ENCODE measurements at regions not wholly inside any gene's neighbourhood (a gene's known extent, or its start where the extent isn't known, plus 50 kb on each side); places are given as distances from the start of the nearest gene placed in this dataset.
"Not testable (repeated sequence)": the region's sequence is repeated elsewhere in the genome, so short reads cannot be mapped to it uniquely, and the experiment has no call there.

DNA sequence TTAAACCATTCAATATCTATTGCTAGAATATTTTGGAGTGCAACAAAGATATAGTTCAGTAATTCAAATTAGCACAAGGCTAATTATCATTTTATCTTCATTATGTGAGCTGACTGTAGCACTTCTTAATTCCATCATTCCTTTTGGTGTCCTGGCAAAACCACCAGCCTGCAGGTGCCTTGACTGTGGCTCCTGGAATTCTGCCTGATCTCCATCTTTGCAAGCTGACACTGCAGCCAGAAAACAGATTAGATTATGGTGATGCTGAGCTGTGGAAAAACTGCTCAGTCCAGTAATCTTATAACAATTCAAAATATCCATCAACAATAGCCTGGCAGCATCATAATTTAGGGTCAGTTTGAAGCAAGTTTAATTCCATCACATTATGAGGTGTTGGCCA is 919.5 kb downstream of the DTWD2 start:
- DNase-seq (ENCODE audit: low read depth): no peak
- TF ChIP-seq, protein P1, sequence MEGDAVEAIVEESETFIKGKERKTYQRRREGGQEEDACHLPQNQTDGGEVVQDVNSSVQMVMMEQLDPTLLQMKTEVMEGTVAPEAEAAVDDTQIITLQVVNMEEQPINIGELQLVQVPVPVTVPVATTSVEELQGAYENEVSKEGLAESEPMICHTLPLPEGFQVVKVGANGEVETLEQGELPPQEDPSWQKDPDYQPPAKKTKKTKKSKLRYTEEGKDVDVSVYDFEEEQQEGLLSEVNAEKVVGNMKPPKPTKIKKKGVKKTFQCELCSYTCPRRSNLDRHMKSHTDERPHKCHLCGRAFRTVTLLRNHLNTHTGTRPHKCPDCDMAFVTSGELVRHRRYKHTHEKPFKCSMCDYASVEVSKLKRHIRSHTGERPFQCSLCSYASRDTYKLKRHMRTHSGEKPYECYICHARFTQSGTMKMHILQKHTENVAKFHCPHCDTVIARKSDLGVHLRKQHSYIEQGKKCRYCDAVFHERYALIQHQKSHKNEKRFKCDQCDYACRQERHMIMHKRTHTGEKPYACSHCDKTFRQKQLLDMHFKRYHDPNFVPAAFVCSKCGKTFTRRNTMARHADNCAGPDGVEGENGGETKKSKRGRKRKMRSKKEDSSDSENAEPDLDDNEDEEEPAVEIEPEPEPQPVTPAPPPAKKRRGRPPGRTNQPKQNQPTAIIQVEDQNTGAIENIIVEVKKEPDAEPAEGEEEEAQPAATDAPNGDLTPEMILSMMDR (conservative IDR thresholded peaks at IDR 0.05; ENCODE audit: low read depth, low read length): no peak
- H3K4me3 ChIP-seq (ENCODE audit: low read length): no peak overlapping the region

DNA sequence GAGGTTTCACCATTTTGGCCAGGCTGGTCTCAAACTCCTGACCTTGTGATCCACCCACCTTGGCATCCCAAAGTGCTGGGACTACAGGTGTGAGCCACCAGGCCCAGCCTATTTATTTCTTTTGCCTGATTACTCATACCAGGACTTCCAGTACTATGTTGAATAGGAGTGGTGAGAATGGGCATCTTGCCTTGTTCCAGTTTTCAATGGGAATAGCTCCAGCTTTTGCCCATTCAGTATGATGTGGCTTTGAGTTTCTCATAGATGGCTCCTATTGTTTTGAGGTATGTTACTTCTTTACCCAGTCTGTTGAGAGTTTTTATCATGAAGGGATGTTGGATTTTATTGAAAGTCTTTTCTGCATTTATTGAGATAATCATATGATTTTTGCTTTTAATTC is 924.5 kb downstream of the DTWD2 start:
- DNase-seq (ENCODE audit: low read depth); H3K4me3 ChIP-seq (ENCODE audit: low read length): not testable (repeated sequence)

DNA sequence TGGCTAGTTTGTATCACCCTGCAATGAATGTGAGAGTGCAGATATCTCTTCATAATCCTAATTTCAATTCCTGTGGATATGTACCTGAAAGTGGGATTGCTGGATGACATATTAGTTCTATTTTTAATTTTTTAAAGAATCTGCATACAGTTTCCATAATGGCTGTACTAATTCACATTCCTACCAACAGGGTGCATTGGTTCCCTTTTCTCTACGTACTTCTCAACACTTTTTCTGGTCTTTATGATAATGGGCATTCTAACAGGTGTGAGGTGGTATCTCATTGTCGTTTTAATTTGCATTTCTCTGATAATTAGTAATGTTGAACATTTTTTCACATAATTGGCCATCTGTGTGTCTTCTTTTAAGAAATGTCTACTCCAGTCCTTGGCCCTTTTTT is 927.5 kb downstream of the DTWD2 start:
- TF ChIP-seq, protein P1 (conservative IDR thresholded peaks at IDR 0.05; ENCODE audit: low read depth, low read length): peak; percentile 23
- DNase-seq (ENCODE audit: low read depth): no peak
- H3K4me3 ChIP-seq (ENCODE audit: low read length): no peak overlapping the region

DNA sequence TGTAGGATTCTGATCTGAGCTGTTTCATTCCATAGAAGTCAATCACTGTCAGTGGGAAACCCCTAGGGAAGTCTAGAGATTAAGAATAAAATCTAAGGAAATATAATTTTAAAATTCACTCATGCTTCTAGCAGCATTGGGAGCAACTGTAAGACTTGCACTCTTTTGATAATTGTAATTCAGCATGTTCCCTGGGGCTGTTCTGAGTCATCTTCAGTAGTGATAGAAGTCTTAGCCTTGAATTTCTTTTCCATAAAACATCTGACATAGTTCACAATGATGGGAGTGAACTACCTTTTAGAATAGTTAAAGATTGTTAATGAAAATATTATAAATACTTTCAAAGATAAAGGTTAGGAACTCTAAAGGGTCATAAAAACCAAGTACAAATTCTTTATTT is 935.8 kb downstream of the DTWD2 start:
- TF ChIP-seq, protein P1 (conservative IDR thresholded peaks at IDR 0.05; ENCODE audit: low read depth, low read length): no peak
- no peak for DNase-seq (ENCODE audit: low read depth)

DNA sequence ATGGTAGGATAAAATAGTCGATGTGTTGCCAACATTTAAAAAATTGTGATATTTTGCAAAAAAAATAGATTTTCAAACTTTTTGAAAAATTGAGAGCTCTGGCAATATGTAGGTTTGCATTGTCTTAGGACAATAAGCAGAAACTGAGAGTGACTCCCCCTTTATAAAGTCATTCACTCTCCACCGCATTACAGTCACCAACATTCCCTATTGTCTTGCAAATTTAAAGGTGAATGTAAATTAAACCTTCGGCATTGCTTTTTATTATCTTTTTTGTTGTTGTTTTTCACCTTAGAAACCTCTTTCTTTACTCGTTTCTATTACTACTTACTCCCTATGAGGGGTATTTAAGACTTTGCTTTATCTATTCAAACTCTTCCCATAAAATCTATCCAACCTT is 944.2 kb downstream of the DTWD2 start:
- no peak for DNase-seq (ENCODE audit: low read depth)
- TF ChIP-seq, protein P1 (conservative IDR thresholded peaks at IDR 0.05; ENCODE audit: low read depth, low read length): no peak
- no peak overlapping the region for H3K4me3 ChIP-seq (ENCODE audit: low read length)

More for the DNA sequence above, 935.8 kb downstream of the DTWD2 start:
- no peak overlapping the region for H3K4me3 ChIP-seq (ENCODE audit: low read length)

DNA sequence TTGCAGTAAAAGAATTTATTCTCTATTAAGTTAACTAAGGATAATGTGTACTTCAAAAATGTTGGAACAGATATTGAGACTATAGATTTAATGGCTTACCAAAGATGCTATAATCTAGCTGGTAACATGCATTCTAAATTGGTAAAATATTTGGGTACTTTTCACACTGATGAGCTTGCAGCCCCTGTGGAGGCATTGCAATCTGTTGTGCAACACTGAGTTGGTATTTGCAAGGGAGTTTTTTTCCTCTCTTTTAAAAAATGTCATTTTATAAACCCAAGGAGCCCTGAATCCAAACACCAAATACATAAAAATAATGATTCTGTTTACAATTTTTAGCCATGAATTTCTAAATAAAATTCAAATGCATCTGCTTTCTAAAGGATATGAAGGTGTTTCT is 944.8 kb downstream of the DTWD2 start:
- no peak for DNase-seq (ENCODE audit: low read depth)
- TF ChIP-seq, protein P1 (conservative IDR thresholded peaks at IDR 0.05; ENCODE audit: low read depth, low read length): no peak
- no peak overlapping the region for H3K4me3 ChIP-seq (ENCODE audit: low read length)

DNA sequence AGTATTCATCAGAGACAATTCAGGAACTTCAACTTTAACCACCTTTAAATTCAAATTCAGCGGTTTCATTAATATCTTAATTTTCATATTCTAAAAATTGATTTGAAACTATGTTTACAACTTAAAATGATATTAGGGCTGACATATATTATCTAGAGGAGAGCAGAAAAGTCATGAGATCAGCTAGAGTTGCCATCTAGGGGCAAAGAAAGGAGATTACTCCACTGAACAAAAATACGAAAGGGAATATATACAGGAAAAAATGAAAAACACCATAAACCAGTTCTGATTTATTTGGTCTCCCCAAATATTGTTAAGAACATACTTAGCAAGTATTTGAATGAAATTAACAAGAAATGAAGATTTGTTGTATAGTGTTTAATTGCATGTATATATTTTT is 946.3 kb downstream of the DTWD2 start:
- no peak overlapping the region for H3K4me3 ChIP-seq (ENCODE audit: low read length)
- TF ChIP-seq, protein P1 (conservative IDR thresholded peaks at IDR 0.05; ENCODE audit: low read depth, low read length): peak; percentile 39
- no peak for DNase-seq (ENCODE audit: low read depth)

DNA sequence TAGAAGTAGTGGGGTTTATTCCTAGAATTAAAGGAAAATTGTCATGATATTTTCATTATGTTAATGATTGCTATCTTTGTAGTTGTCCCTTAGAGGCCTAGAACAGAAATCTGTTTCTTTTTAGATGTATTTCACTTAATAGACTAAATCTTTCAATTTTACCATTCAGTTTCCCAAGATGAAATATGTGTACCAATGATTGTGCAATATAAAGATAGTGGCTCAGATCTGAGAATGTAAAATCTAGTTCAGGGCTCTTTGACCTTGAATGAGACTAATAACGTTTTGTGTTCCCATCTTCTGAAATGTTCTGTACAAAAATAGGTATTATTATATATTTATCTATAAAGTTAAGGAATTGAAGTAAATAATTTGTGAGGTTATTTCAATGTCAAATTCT is 947.9 kb downstream of the DTWD2 start:
- H3K4me3 ChIP-seq (ENCODE audit: low read length): no peak overlapping the region
- DNase-seq (ENCODE audit: low read depth): no peak
- TF ChIP-seq, protein P1 (conservative IDR thresholded peaks at IDR 0.05; ENCODE audit: low read depth, low read length): no peak
